ENCODE measurements at regions not wholly inside any gene's neighbourhood (a gene's known extent, or its start where the extent isn't known, plus 50 kb on each side); places are given as distances from the start of the nearest gene placed in this dataset.

GRCh38 chr7:138369797-138370196 is 90.3 kb upstream of the TRIM24 start:
- CTCF ChIA-PET: no interaction called here
- Mint-ChIP-seq H3K4me1 (ENCODE audit: low read depth) (no peaks in the 10 kb centered on the region), H3K4me3 (no peak overlapping the region), H3K27ac (no peak overlapping the region), H3K9me3 (peaks cover 17% of the 10 kb centered on the region), H3K27me3 (ENCODE audit: low read depth) (peaks cover 2% of the 10 kb centered on the region), H3K36me3 (ENCODE audit: low read depth) (no peaks in the 10 kb centered on the region)
- intact Hi-C loops (cut with micrococcal nuclease): no loop called here
- no peak for DNase-seq

GRCh38 chr7:138370956-138371355 is 89.1 kb upstream of the TRIM24 start:
- H3K27me3 Mint-ChIP-seq (ENCODE audit: low read depth): peaks cover 2% of the 10 kb centered on the region
- no peak for DNase-seq
- no peaks in the 10 kb centered on the region for H3K4me1 Mint-ChIP-seq (ENCODE audit: low read depth)
- H3K27ac Mint-ChIP-seq: no peak overlapping the region
- CTCF ChIA-PET: no interaction called here
- H3K4me3 Mint-ChIP-seq: no peak overlapping the region
- peaks cover 17% of the 10 kb centered on the region for H3K9me3 Mint-ChIP-seq
- intact Hi-C loops (cut with micrococcal nuclease): no loop called here
- no peaks in the 10 kb centered on the region for H3K36me3 Mint-ChIP-seq (ENCODE audit: low read depth)

- no peak overlapping the region for H3K4me3 Mint-ChIP-seq
- peaks cover 10% of the 10 kb centered on the region for H3K9me3 Mint-ChIP-seq
Measured at GRCh38 chr7:138374119-138374693, 85.9 kb upstream of the TRIM24 start.

DNA sequence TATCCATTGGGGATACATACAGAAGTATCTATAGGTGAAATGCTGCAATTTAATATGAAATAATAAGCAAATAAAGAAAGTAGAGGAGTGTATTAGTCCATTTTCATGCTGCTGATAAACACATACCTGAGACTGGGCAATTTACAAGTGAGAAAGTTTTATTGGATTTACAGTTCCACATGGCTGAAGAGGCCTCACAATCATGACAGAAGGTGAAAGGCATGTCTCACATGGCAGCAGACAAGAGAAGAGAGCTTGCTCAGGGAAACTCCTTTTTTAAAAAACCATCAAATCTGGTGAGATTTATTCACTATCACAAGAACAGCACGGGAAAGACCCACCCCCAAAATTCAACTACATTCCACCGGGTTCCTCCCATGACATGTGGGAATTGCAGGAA is 82.8 kb upstream of the TRIM24 start:
- no peak for DNase-seq
- Mint-ChIP-seq H3K4me3 (no peak overlapping the region), H3K9me3 (no peaks in the 10 kb centered on the region), H3K4me1 (ENCODE audit: low read depth) (no peaks in the 10 kb centered on the region), H3K36me3 (ENCODE audit: low read depth) (no peaks in the 10 kb centered on the region), H3K27ac (no peak overlapping the region), H3K27me3 (ENCODE audit: low read depth) (no peaks in the 10 kb centered on the region)
- intact Hi-C loops (cut with micrococcal nuclease): no loop called here
- CTCF ChIA-PET: no interaction called here

More at GRCh38 chr7:138374119-138374693, 85.9 kb upstream of the TRIM24 start:
- intact Hi-C loops (cut with micrococcal nuclease): no loop called here
- no peak overlapping the region for H3K27ac Mint-ChIP-seq
- CTCF ChIA-PET: no interaction called here
- no peaks in the 10 kb centered on the region for H3K36me3 Mint-ChIP-seq (ENCODE audit: low read depth)
- H3K27me3 Mint-ChIP-seq (ENCODE audit: low read depth): no peaks in the 10 kb centered on the region
- H3K4me1 Mint-ChIP-seq (ENCODE audit: low read depth): no peaks in the 10 kb centered on the region
- no peak for DNase-seq

- H3K36me3 Mint-ChIP-seq (ENCODE audit: low read depth): no peaks in the 10 kb centered on the region
- no peaks in the 10 kb centered on the region for H3K4me1 Mint-ChIP-seq (ENCODE audit: low read depth)
- H3K9me3 Mint-ChIP-seq: no peaks in the 10 kb centered on the region
- CTCF ChIA-PET: no interaction called here
- intact Hi-C loops (cut with micrococcal nuclease): no loop called here
- no peak for DNase-seq
- no peaks in the 10 kb centered on the region for H3K27me3 Mint-ChIP-seq (ENCODE audit: low read depth)
- no peak overlapping the region for H3K27ac Mint-ChIP-seq
- H3K4me3 Mint-ChIP-seq: no peak overlapping the region
Measured at GRCh38 chr7:138378741-138379559, 81.1 kb upstream of the TRIM24 start.

DNA sequence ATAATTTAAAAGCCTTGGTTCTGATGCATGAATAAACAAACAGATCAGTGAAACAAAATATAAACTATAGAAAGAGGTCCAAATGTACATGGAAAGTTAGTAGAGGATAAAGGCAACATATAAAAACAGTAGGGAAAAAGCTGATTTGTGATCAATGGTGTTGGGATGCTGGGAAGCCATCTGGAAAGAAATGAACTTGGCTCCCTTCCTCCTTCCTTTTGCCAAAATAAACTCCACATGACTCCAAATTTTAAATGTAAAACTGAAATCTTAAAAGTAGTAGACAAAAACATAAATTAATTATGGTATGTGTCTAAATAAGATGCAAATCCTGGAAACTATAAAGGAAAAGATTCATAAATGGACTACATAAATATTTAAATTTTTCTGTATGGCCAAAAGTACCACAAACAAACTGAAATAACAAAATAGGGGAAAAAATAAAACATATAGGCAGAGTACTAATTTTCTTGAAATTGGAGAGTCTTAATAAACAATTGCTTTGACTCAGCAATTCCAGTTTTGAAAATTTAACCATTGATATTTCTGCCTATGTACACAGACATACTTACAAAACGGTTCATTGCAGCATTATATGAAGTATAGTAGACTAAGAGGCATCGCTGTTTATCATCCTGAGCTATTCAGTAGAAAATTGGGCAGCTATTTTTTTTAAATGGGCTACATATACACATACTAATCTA is 77.0 kb upstream of the TRIM24 start:
- CTCF ChIA-PET: no interaction called here
- H3K36me3 Mint-ChIP-seq (ENCODE audit: low read depth): no peaks in the 10 kb centered on the region
- H3K4me1 Mint-ChIP-seq (ENCODE audit: low read depth): no peaks in the 10 kb centered on the region
- DNase-seq: no peak
- H3K27me3 Mint-ChIP-seq (ENCODE audit: low read depth): no peaks in the 10 kb centered on the region
- no peak overlapping the region for H3K27ac Mint-ChIP-seq
- intact Hi-C loops (cut with micrococcal nuclease): no loop called here
- H3K9me3 Mint-ChIP-seq: no peaks in the 10 kb centered on the region
- no peak overlapping the region for H3K4me3 Mint-ChIP-seq

DNA sequence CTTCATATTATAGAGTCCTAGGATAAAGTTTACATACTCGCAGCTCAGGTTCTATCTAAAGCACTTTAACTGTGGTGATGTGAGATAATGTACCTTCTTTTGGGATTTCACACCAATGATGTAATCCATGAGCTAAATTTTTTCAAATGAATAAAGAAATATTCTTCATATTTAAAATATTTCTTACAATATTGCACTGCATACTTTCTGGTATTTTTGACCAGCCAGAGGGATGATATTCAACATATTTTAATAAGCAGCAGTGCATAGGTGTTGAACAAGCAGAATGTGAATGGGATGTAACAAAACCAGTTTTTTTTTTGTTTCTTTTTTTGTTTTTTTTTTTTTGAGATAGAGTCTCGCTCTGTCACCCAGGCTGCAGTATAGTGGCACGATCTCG is 73.2 kb upstream of the TRIM24 start:
- no peak for DNase-seq
- Mint-ChIP-seq H3K27me3 (ENCODE audit: low read depth) (no peaks in the 10 kb centered on the region), H3K9me3 (no peaks in the 10 kb centered on the region), H3K36me3 (ENCODE audit: low read depth) (no peaks in the 10 kb centered on the region), H3K4me1 (ENCODE audit: low read depth) (no peaks in the 10 kb centered on the region), H3K4me3 (no peak overlapping the region), H3K27ac (no peak overlapping the region)
- intact Hi-C loops (cut with micrococcal nuclease): no loop called here
- CTCF ChIA-PET: no interaction called here

DNA sequence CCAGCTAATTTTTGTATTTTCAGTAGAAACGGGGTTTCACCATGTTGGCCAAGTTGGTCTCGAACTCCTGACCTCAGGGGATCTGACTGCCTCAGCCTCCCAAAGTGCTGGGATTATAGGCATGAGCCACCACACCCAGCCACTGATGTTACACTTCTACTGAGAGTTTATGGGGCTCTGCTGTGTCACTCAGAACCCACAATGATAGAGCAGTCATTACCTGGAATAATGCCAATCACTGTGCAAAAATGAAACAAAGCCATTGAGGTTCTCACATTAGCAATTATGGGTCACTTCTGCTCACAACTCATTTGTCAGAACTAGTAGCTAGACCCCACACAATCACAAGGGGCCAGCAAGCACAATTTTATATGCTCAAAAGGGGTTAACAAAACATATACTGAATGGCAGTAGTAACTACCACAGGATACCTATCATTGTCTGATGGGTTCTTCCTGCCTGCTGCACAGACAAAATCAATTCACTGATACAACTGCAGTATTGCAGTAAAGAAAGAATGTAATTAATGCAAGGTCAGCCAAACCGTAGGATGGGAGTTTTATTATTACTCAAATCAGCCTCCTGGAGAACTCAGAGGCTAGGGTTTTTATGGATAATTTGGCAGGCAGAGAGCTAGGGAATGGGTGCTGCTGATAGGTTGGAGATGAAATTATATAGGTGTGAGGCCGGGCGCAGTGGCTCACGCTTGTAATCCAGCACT is 72.1 kb upstream of the TRIM24 start:
- H3K27ac Mint-ChIP-seq: no peak overlapping the region
- no peak overlapping the region for H3K4me3 Mint-ChIP-seq

DNA sequence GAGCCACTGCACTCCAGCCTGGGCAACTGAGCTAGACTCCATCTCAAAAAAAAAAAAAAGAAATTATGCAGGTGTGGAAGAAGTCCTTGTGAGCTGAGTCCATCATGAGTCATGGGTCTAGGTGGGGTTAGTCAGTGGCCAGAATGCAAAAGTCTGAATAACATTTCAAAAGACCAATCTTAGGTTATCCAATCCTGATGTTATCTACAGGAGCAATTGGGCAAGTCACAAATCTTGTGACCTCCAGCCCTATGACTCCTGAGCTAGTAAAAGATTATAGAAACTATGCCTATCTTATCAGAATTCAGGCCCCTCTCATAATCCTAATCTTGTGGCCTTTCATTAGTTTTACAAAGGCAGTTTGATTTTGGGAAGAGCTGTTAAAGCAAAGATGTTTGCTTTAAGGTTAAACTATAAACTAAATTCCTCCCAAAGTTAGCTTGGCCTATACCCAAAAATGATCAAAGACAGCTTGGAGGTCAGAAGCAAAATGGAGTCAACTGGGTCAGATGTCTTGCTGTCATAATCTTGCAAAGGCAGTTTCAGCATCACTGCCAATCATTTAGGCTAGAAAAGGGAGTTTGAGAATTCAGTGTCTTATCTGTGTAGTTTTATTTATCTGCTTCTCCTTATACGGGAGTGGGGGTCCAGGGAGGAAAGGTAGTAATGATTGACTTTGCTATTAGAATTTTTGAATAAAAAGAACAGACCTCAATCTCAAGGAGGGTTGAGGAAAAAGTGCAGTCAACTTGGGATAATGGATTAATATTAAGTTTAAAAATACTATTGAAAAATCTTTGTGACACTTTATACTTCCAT is 71.2 kb upstream of the TRIM24 start:
- intact Hi-C loops (cut with micrococcal nuclease): no loop called here
- Mint-ChIP-seq H3K36me3 (ENCODE audit: low read depth) (no peaks in the 10 kb centered on the region), H3K27me3 (ENCODE audit: low read depth) (no peaks in the 10 kb centered on the region), H3K9me3 (no peaks in the 10 kb centered on the region), H3K27ac (no peak overlapping the region), H3K4me3 (no peak overlapping the region), H3K4me1 (ENCODE audit: low read depth) (no peaks in the 10 kb centered on the region)
- CTCF ChIA-PET: no interaction called here
- DNase-seq: no peak

More for the DNA sequence above, 72.1 kb upstream of the TRIM24 start:
- DNase-seq: no peak
- intact Hi-C loops (cut with micrococcal nuclease): no loop called here
- H3K4me1 Mint-ChIP-seq (ENCODE audit: low read depth): no peaks in the 10 kb centered on the region
- H3K27me3 Mint-ChIP-seq (ENCODE audit: low read depth): no peaks in the 10 kb centered on the region
- H3K9me3 Mint-ChIP-seq: no peaks in the 10 kb centered on the region
- CTCF ChIA-PET: interaction anchor here (0.6 kb wide), 2 partner anchors 62 to 574 kb away, joined by 3 read pairs; no protein-coding TSS in a partner anchor
- H3K36me3 Mint-ChIP-seq (ENCODE audit: low read depth): no peaks in the 10 kb centered on the region

DNA sequence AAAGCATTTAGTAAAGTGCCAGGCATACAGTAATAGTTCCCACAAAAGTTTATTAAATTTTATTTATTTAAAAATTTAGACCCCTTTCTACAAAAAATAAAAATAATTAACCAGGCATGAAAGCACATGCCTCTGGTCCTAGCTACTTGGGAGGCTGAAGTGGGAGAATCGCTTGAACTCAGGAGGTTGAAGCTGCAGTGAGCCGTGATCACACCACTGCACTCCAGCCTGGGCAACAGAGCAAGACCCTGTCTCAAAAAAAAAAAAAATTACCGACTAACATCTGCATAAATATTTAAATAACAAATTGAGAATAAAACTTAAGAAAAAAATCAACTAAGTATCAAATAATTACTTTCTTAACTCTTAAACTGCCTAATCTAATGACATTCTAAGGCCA is 64.3 kb upstream of the TRIM24 start:
- H3K9me3 Mint-ChIP-seq: no peaks in the 10 kb centered on the region
- H3K36me3 Mint-ChIP-seq (ENCODE audit: low read depth): no peaks in the 10 kb centered on the region
- CTCF ChIA-PET: no interaction called here
- no peaks in the 10 kb centered on the region for H3K4me1 Mint-ChIP-seq (ENCODE audit: low read depth)
- H3K4me3 Mint-ChIP-seq: no peak overlapping the region
- no peak overlapping the region for H3K27ac Mint-ChIP-seq
- DNase-seq: no peak
- intact Hi-C loops (cut with micrococcal nuclease): no loop called here
- no peaks in the 10 kb centered on the region for H3K27me3 Mint-ChIP-seq (ENCODE audit: low read depth)

- CTCF ChIA-PET: no interaction called here
- no peaks in the 10 kb centered on the region for H3K36me3 Mint-ChIP-seq (ENCODE audit: low read depth)
- DNase-seq: no peak
- no peaks in the 10 kb centered on the region for H3K27me3 Mint-ChIP-seq (ENCODE audit: low read depth)
- H3K27ac Mint-ChIP-seq: no peak overlapping the region
- H3K4me1 Mint-ChIP-seq (ENCODE audit: low read depth): no peaks in the 10 kb centered on the region
- no peaks in the 10 kb centered on the region for H3K9me3 Mint-ChIP-seq
- H3K4me3 Mint-ChIP-seq: no peak overlapping the region
- intact Hi-C loops (cut with micrococcal nuclease): no loop called here
Measured at GRCh38 chr7:138396251-138397070, 63.6 kb upstream of the TRIM24 start.

All from activated naive CD4-positive, alpha-beta T cell treated with anti-CD3 and anti-CD28 coated beads for 36 hours (primary cell).